HG03175 (cell line): ENCODE measurements at regions not wholly inside any gene's neighbourhood (a gene's known extent, or its start where the extent isn't known, plus 50 kb on each side); places are given as distances from the start of the nearest gene placed in this dataset.

Experiments
- ATAC-seq: cut with Tn5 transposase; IDR thresholded peaks from one replicate; pipeline ENCODE4 v1.9.1; 2021; ENCODE audit warnings: mild to moderate bottlenecking, moderate library complexity; ENCODE audit not compliant: unreplicated experiment

DNA sequence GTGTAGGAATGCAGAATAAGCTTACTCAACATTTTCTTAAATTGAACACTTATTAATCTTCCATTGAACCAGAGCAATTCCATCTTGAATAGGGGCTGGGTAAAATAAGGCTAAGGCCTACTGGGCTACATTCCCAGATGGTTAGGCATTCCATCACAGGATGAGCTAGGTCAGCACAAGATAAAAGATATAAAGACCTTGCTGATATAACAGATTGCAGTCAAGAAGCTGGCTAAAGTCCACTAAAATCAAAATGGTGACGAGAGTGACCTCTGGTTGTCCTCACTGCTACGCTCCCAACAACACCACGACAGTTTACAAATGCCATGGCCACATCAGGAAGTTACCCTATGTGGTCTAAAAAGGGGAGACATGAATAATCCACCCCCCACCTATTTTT, 156.1 kb downstream of the NXNL2 start:
- ATAC-seq, result no peak

DNA sequence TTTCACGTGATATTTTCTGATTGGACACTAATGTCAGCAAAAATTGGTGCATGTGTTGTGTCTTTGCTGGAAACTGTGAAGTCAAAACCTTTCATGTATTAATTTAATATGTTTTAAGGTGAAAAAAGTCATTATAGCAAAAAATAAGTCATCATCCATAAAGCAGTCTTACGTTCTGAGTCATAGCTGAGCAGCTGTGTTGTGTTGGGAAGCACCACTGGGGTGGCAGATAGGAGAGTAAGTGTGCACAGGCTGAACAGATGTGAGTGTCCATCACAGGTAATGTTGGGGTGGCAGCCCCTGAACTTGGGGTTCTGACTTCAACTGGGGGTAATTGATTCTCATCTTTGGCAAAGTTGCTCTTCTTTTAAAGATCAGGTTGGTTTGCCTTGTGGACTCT, 156.8 kb downstream of the NXNL2 start:
- ATAC-seq, result no peak

DNA sequence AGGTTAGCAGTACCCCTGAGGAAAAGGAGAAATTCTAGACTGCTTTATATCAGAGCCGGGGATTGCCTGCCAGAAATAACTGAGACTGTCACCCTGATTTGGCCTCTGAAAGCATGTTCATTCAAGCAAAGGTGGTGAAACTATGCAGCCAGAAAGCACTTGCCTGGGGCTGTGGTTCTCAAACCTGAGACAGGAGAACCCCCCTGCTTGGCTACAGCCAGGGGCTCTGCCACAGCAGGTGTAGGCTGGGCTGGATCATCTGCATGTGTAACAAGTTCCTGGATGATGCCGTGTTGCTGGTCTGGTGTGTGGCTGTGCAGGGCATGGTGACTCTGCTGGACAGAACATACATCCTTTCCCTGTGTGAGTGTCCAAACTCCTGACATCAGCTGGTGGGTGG, 157.8 kb downstream of the NXNL2 start:
- no peak for ATAC-seq

- ATAC-seq, result no peak
These were observed 159.6 kb downstream of the NXNL2 start for GRCh38 chr9:88694625-88695024.

DNA sequence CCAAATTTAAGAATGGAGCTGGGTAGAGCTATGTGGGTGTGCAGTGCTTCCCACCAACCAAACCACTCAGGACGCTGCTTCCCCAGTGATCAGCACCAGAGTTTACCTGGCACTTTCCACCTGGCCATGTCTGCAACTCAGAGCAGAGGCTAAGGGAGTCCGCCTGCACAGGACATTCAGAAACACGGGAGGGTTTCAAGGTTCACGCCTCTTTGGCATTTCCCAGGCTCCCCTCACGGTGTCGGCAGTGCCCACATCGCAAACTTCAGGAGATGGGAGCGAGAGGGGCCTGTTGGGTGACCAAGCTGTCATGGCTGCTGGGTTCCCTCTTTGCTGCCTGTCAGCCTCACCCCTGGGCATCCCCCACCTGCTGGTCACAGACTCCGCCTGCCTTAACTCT, 161.5 kb downstream of the NXNL2 start:
- ATAC-seq, result no peak

DNA sequence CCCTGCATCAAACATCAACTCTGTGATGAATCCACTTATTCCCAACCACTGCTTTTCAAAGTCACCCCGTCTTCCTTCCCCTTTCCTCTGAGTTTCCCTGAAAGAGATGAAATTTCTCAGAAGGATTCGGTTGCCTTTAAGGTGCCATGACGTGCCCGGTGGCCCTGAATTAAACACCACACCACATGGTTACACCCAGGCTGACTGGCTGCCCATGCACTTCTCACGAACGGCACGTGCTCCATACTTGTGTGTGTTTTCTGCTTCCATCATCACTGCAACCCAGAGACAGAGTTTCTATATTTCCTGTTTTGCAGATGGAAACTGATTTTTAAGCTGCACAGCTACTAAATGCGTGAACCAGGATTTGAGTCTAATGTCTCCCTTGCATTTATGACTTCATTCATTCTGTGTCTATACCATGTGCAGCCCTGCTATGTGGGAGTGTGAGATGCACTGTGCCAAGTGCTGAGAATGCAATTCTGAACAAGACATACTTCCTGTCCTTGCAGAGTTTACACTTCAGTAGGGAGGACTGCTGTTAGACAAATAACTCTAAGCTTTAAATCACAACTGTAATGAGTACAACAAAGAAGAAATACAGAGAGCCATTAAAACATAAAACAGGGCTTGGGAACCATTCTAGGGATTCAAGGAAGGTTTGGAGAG, 162.9 kb downstream of the NXNL2 start:
- ATAC-seq, result no peak

GRCh38 chr9:88702985-88703384, 168.0 kb downstream of the NXNL2 start:
- ATAC-seq, result no peak

GRCh38 chr9:88706193-88707113, 171.5 kb downstream of the NXNL2 start:
- no peak for ATAC-seq

GRCh38 chr9:88710449-88710848, 175.5 kb downstream of the NXNL2 start:
- no peak for ATAC-seq

DNA sequence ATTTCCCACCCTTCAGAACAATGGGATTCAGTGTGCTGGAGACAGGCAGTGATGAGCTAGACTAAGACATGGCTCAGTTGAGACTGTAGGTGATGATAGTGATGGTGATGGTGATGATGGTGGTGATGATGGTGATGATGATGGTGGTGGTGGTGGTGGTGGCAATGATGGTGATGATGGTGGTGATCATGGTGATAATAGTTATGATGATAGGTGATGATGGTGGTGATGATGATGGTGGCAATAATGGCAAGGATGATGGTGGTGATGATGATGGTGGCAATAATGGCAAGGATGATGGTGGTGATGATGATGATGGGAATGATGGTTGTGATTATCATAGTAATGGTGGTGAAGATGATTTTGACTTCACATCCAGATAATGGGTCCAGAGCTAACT, 176.7 kb downstream of the NXNL2 start:
- no peak for ATAC-seq

DNA sequence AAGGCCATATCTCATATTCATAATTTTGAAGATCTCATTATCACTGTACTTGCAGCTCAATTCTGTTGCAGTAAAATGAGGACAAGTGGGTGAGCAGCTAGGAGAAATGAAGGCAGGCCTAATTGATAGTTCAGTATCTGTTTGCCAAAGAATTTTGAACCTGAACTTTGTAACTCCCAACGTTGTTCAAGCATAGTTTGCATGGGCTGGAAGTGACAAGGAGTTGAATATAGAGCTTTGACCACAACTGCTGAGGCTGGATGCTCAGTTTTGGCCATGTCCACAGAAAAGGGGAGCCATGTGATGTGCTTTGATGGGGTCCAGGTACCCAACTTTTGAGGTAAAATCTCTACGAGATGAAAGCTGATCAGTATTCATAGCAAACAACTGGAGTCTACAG, 177.5 kb downstream of the NXNL2 start:
- ATAC-seq, result no peak

DNA sequence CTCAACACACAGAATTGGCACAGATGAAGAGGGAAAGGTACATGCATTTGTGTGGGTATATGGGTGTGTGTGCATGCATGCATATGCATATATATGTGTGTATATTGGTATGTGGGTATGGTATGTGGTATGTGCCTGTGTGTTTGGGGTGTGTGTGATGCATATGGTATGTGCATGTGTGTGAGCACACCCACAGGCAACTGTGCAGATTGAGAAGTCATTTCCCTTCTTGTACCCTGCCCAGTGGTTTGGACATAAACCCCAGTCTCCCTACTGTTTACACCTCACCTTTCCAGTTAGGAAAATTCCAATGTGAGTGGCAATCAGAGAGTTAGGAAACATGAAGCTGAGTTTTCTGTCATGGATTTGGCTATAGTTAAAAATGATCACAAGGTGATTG, 178.0 kb downstream of the NXNL2 start:
- ATAC-seq, result no peak

DNA sequence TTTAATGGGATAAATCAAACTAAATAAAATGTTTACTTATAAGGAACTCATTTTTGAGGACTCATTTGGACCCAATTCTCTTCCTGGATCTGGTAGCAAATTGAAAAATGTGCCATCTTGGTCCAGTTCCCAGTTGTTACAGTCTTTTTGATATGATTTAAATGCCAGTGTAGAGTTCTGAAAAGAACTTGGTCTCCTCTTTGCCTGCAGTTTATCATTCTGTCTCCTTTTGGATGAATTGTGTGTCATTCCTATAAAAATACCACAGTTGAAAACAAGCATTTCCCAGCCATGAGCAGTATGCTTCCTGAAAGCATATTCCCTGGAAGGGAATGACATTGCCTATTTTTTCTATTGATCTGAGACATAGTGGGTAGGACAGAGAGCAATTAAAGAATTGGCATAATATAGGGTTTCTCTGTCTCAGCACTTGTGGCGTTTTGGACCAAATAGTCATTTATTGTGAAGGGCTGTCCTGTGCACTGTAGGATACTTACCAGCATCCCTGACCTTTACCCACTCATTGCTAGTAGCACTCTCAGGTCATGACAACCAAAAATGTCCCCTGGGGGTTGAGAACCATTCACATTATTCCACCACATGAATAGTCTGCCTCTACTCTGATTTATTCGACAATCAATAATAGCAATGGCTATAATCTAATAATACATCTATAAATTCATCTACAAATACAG, 181.8 kb downstream of the NXNL2 start:
- ATAC-seq, result no peak

DNA sequence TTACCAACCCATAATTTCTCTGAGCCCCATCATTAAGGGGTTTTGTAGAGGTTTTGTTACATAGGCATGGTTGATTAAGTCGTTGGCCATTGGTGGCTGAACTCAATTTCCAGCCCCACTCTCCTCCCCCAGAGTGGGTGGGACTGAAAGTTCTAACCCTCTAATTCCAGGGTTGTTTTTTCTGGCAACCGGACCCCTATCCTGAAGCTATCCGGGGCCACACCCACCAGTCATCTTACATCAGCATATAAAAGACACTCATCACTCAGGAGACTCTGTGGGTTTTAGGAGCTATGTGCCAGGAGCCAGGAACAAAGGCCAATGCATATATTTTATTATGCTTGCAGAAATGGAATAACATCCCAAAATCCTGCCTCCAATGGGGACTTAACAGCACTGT, 186.0 kb downstream of the NXNL2 start:
- ATAC-seq, result no peak

- no peak for ATAC-seq
These were observed 186.7 kb downstream of the NXNL2 start for GRCh38 chr9:88721495-88722279.

- no peak for ATAC-seq
These were observed 187.8 kb downstream of the NXNL2 start for GRCh38 chr9:88722753-88723152.

DNA sequence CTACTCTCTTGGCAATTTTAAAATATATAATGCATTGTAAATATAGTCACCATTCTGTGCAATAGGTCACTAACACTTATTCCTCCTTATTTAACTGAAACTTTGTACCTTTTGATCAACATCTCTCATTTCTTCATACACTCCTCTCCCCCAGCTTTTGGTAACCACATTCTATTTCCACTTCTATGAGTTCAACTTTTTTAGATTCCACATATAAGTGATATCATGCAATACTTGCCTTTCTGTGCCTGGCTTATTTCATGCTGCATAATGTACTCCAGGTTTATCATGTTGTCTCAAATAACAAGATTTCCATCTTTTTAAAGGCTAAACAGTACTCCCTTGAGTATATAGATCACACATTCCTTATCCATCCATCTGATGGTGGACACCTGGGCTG, 188.8 kb downstream of the NXNL2 start:
- ATAC-seq, result no peak

DNA sequence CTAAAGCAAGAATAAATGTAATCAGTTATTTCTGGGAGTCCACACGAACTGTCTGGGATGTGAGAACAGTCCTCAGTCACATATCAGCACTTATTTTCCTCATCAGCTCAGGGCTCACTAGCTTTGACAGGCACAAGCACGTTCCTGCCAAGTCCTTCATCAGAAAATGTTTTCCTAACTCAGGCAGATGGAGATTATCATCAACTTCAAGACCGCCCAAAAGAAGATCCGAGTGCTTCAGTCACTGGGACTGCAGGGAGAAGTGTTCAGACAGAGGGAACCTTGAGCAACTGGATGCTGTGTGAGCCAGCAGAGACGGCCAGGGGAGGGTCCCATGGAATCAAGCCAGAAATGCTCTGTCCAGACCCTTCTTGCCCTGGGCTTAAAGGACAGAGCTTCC, 189.4 kb downstream of the NXNL2 start:
- ATAC-seq, result no peak

- ATAC-seq, result no peak
These were observed 190.5 kb downstream of the NXNL2 start for GRCh38 chr9:88725300-88726019.

GRCh38 chr9:88726803-88727202, 191.8 kb downstream of the NXNL2 start:
- no peak for ATAC-seq
